Cortex of kidney (tissue), 1 donor: ENCODE measurements at regions not wholly inside any gene's neighbourhood (a gene's known extent, or its start where the extent isn't known, plus 50 kb on each side); places are given as distances from the start of the nearest gene placed in this dataset.
"Not testable (repeated sequence)": the region's sequence is repeated elsewhere in the genome, so short reads cannot be mapped to it uniquely, and the experiment has no call there.

Source experiments
- DNase-seq: peaks from one replicate; lab custom pipeline; 2025; lab: John Stamatoyannopoulos, UW

DNA sequence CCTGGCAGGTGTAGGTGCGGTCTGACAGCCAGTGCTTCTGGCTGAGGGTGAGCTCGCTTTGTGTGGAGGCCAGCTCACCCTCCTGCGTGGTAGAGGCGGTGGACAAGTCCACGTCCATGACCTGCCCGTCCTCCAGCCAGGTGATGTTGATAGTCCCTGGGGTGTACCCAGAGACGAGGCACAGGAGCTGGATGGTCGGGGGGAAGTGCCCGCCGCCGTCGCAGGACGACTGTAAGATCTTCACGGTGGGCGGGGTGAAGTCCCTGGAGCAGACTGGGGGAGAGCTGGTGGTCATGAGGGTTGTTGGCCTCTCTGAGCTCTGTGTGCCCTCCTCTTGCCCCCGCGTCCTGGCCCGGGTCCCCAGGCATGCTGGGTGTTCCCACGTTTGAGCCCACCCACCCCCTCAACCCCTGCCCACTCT lies 74.6 kb downstream of the TMEM121 start:
- DNase-seq: no peak

DNA sequence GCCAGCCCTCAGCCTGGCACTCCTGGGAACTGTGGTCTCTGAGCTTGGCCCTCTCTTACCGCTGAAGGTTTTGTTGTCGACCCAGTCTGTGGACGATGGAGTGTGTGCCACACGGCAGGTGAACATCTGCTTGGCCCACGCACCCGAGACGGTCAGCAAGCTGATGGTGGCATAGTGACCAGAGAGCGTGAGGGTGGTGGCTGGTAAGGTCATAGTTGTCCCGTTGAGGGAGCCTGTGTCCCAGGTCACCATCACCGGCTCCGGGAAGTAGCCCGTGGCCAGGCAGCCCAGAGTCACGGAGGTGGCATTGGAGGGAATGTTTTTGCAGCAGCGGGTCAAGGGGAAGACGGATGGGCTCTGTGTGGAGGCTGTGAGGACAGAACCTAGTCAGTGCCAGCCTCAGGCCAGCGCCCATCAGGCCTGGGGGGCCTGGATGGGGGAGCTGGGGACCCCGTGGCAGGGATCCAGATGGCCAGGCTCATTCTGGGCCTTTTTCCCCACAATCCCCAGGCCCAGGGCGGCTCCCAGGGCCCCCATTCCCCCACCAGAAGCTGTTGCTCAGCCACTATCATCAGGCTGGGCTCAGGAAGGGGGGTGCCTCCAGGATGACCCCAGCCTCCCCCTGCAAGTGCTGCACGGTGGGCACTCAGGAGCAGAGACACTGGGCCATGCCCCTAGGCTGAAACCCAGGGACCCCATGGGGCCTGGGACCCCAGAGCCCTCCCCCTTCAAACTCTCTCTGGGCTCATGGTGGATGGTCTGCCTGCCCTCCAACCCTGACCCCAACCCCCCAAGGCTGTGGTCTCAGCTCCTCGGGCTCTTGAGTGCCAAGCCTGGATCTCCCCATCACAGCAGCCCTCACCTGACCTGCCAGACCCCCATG lies 75.2 kb downstream of the TMEM121 start:
- DNase-seq: no peak

DNA sequence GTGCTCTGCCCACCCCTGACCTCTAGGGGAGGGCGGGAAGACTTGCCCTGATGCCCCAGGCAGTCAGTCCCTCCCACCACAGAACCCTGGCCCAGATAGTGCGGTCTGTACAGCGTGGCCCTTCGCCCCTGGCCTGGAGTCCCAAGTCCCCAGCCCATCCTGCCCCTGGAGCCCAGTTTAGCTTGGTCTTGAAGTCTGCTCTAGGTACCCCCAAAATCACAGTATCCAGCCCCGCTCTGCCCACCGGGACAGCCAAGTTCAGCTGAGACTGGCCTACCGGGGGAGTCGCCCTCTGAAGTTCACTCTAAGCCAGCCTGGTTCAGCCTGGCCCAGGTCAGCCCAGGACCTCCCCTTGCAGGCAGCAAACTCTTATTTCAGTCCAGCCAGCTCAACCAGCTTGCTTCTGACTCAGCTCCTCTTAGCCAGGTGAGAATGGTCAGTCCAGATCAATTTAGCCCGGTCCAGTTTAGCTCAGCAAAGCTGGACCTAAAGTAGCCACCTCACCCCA lies 75.9 kb downstream of the TMEM121 start:
- DNase-seq: no peak

DNA sequence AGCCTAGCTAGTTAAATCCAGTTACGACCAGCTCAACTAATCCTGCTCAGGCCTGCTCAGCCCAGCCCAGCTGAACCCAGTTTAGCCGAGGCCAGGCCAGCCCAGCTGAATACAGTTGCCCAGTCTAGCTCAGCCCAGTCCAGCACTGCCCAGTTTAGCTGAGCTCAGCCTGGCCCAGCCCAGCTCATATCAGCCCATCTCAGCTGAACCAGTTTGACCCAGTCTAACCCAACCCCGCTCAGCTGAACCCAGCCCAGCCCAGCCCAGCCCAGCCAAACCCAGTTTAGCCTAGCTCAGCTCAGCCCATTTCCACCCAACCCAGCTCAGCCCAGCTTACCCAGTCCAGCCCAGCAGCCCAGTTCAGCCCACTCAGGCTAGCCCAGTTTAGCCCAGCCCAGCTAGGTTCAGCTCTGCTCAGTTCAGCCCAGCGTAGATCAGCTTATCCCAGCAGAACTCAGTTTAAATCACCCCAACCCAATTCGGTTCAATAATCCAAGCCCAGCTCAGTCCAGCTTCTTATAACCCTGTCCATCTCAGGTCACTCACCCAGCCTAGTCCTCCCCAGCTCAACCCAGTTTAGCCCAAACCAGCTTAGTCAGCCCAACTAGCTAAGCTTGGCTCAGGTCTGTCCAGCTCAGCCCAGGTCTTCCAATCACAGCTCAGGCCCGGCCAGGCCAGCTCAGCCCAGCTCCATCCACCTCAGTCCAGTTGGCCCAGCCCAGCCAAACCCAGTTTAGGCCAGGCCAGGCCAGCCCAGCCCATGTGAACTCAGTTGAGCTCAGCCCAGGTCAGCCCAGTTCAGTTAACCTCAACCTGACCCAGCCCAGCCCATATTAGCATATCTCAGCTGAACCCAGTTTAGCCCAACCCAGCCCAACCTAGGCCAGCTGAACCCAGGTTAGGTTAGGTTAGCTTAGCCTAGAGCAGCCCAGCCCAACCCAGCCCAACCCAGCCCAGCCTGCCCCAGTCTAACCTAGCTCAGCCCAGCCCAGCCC lies 76.7 kb downstream of the TMEM121 start:
- no peak for DNase-seq

DNA sequence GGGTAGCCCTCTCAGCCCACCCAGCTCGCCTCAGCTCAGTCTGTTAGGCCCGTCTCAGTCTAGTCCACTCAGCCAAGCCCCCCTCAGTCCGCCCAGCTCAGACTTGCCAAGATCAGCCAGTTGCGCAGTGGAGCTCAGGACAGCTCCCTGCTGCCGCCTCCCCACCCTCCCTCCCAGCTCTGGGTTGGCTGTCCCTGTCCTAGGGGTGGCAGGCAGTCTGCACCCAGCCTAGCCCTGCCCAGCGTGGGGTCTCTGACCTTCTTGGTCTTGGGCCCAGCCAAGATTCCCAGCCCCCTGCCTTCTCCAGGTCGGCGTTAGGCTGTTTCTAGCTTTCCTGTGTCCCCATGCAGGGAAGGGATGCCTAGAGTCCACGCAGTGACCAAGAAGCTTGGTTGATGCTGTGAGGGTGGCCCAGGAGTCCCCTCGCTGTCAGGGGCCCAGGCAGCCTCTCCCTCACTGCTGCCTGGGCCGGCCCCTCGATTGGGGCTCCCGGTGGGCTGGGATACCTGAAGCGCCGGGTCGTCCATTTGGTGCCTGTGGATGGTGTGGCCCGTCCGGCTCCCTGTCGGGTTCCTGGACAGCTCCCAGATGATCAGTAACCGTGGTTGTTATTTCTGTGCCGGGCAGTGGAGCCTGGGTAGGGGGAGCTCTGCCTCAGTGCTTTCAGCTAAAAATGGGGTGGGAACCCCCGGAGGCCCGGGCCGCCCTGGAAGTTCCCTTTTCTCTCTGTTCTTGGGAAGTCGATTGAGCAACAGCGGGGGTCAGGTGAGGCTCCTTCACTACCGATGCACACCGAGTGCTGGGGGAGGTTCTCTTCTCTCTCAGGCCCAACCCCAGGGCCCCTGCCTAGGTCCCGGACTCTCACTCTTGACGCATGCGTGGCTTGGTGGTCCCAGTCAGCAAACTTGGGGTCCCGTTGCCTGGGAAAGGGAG lies 78.4 kb downstream of the TMEM121 start:
- not testable (repeated sequence) for DNase-seq

DNA sequence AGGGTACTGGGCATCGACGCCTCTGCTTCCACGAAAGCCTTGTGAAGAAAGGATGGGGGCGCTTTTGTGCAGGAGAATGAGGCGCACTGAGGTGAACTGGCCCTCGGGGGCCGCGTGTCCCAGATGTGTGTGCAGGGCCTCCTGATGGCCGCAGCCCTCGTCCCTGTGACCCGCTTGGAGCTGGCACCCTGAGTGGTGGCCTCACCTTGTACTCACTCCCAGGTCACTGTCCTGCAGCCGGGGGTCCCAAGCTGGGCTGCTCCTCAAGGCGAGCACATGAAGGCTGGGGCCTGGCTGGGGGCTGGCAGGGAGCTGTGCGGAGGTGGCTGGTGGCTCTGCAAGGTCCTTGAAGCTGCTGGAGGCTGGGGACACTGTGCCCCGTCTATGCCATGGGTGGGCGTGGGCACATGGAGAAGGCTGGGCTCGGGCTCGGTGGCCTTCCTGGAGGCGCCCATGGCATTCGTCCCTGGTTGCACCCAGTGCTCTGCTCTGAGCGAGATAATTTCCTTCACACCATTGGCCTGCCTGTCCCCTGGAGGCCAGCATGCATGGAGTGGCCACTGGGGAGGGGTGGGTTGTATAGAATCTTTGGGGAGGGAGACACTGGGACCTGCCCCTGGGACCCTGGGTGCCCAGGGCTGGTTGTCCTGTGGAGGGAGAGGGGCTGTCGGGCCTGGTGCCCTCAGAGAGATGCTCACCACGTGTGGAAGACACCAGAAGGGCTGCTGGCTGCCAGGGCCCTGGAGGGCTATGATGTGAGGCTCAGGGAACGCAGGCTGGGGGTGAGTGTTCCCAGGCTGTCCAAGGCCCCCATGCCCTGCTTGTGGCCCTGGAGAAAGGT lies 79.3 kb downstream of the TMEM121 start:
- no peak for DNase-seq

DNA sequence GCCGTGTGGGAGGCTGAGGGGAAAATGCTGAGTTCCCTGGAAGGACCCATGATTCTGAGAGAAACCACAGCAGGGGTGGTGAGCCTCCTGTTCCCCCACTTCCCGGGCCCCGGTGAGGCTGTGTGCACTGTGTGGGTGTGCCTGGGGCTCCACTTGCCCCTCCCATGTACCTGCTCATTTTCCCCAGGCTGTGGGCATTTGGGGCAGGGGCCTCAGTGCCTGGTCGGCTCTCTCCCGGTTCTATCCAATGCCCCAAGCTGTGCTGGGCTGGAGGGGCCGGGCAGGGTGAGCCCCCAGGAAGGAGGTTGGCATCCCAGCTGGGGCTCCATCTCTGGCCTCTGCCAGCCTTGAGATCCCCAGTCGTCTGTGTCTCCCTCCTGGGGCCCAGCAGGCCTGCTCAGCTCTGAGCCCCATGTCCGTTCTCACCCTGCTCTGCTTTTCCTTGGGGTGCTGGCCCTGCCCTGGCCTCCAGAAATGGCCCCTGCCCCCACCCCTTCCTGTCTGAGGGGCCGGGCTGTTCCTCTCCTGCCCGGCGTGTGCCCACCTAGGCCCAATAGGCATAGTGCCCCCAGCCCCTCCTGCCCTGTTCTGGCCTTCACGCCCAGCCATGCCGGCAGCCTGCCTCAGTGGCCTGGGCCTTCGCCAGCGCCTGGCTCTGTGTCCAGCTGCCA lies 80.1 kb downstream of the TMEM121 start:
- DNase-seq: not testable (repeated sequence)

DNA sequence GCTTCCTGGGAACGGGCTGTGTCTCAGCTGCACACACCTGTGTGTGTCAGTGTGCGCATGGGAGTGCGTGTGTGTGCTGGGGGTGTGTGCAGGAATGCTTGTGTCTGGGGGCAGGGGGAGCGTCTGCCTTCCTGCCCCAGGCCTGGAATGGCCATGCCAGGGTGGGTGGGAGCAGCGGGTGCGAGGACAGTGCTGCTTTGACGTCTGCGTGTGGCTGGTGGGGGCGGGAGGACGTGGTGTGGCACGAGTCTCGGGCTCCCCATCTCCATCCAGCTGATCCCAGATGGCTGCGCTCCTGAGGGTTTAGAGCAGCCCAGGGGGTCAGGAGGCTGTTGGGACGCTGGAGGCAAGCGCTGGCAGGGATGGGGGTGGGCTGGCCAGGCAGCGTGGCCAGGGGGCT lies 80.6 kb downstream of the TMEM121 start:
- not testable (repeated sequence) for DNase-seq

DNA sequence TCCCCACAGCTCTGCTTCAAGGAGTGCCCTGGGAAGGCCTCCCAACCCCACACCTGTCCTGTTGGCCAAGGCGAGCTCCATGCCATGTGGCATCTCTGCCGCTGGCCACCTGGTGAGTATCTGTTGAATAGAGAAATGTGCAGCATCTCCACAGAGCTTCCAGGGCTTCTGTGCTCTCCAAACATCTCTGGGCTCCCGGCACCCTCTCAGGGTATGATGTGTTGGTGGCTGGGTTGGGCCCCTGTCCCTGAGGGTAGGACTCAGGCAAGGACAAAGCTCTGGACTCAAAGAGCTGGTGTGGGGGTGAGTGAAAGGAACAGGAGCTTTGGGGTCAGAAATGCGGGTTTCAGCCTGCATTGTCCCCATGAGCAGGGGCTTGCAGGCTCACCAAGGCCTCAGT lies 88.6 kb downstream of the TMEM121 start:
- not testable (repeated sequence) for DNase-seq

DNA sequence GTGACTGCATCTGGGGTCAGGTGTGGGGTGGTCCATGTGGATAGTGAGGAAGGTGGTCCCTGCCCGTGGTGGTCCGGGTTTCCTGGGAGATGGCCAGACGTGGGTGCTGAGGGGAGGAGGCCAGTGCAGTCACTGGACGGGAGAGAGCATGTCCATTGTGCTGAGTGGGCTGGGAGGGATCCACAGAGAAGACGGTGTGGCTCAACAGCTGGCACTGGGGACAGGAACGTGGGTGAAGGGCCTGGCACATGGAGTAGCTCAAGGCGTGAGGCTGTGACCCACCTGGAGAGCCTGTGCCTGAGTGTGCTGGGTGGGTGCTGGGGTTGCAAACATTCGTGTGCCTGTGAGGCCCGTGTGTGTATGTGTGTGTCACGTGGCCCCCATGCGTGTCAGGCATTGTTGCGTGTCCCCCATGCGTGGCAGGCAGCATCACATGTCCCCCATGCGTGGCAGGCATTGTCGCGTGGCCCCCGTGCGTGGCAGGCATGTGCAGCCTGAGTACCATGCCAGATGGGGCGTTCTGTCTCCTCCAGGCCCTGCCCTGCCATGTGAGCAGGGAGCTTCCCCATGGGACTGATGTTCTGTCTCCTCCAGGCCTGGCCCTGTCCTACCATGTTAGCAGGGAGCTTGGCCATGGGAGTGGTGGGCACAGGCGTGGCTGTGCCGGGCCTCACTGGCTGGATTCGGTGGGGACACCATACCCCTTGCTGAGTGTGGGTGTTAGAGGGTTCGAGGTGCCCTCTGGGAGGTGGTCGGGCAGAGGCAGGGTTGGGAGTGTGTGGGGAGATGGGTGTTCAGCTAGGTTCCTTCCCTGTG lies 89.8 kb downstream of the TMEM121 start:
- DNase-seq: not testable (repeated sequence)

DNA sequence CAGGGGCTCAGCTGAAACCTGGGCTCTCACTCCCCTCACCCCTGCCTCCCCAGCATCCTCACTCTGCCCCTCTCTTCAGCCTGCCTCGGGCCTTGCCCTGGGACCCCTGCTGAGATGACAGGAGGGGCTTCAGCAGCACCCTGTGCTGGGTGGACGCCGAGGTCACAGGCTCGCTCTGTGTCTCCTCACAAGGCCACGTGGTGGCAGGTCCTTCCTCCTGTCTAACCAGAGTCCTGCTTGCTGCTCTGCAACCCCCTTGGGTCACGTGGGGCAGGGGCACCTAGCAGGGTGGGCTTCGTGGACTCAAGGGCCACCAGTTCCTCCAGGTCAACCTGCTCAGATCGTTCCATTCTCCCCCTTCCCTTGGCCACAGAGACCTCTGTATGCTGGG lies 90.4 kb downstream of the TMEM121 start:
- no peak for DNase-seq

DNA sequence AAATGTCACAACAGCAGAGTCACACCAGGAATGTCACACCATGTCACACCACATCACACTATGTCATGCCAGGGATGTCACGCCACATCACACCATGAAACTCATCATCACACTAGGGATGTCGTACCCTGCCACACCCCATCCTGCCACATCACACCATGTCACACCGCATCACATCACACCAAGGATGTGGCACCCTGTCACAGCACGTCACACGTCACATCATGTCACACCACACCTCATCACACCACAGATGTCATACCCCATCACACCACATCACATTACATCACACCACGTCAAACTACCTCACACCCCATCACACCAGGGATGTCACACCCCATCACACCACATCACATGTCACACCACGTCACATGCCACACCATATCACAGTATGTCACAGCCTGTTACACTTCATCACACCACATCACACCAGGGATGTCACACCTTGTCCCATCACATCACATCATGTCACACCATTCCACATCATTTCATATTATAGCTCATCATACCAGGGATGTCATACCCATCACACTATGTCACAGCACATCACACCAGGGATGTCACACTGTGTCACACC lies 90.9 kb downstream of the TMEM121 start:
- DNase-seq: no peak

DNA sequence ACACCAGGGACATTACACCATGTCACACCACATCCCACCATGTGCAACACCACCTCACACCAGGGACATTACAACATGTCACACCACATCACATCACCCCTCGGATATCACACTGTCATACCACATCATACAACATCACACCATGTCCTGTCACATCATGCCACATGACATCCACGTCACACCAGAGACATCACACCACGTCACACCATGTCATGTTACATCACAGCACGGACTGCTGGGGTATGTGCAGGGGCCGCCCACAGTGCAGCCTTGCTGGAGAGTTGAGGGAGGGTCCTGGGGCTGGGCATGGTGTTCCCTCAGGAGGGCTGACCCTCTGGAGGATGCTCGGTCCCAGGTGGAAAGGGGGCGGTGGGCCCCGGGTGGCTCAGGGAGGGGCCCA lies 91.4 kb downstream of the TMEM121 start:
- DNase-seq: not testable (repeated sequence)

DNA sequence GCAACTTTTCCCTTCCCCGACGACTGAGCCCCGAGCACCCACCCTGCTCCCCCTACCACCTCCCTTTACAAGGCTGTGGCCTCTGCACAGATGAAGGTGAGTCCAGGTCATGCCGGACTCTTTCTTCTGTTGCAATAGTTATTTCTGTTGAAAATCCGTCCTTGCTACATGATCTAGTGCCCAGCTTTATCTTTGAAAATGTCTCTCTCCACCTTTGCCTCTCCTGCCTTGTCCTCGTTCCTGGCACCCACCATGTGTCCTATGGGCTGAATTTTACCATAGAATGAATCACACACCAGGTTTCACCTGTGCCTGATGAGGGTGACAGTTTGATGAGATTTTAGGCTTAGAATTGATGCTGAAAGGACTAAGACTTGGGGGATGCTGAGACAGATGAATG lies 92.9 kb downstream of the TMEM121 start:
- DNase-seq: not testable (repeated sequence)

DNA sequence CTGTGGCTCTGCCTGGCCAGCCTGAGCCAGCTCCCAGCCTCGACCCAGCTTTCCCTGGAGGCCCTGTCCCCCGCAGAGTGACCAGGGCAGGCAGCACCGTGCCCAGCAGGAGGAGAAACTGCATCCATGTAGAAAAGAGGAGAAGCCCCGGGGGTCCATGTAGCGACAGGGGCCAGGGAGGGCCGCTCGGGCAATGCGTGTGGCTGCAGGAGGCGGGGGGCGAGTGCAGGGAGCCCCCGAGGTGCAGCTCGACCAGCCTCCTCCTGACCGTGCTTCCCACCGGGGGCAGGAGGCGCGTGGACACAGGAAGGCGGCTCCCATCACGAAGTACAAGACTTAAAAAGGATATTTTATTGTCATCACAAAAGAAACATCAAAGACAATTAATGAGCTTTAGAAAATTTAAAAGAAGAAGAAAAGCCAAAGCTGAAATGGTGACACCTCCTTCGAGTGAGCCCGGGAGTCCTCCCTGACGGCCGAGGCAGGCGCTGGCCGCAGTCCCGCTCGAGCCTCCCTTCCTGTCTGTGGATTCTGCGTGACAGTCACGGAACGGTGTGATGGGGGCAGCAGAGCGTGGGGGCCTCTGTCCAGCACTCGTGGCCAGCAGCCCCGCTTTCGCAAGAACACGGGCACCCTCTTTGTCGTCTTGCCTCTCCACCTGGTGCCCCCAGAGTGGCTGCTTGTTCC lies 93.9 kb downstream of the TMEM121 start:
- DNase-seq: not testable (repeated sequence)

DNA sequence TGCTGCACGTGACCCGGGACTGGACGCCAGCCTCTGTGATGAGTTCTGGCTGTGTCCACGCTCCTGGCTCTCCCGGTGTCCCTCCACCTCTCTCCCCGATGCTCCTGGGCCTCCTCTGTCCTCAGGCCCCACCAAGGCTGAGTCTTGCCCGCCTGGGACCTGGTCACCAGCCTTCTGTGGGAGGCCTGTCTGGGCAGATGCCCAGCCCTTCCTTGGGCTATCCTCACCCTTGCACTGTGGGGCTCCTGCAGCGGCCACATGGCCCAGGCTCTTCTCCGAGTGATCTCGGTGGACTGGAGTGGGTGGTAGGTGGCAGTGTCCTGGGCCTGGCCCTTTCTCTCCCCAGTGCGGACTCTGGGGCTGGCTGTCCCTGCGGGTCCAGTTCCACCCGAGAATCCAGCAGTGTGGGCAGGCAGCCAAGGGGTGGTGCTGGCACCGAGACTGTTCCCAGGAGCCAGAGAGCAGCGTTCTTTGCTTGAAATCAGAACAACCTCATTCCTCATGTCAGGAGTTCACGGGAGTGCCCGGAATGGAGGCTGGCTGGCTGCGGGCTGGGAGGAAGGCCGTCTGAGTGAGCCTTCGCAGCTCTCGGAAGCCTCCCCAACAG lies 94.6 kb downstream of the TMEM121 start:
- not testable (repeated sequence) for DNase-seq
